ENCODE measurements at regions not wholly inside any gene's neighbourhood (a gene's known extent, or its start where the extent isn't known, plus 50 kb on each side); places are given as distances from the start of the nearest gene placed in this dataset.

GRCh38 chr1:168932539-168932938 is 174.0 kb upstream of the ATP1B1 start:
- DNase-seq (ENCODE audit: low read depth), result no peak
- H3K4me3 ChIP-seq (ENCODE audit: low read depth, low read length), result no peak overlapping the region
- no peak for TF ChIP-seq CTCF (IDR thresholded peaks at IDR 0.05; ENCODE audit: low read depth, low read length, missing control alignments)

GRCh38 chr1:168933141-168933805 is 173.2 kb upstream of the ATP1B1 start:
- DNase-seq (ENCODE audit: low read depth), result no peak
- TF ChIP-seq CTCF (IDR thresholded peaks at IDR 0.05; ENCODE audit: low read depth, low read length, missing control alignments), result no peak
- no peak overlapping the region for H3K4me3 ChIP-seq (ENCODE audit: low read depth, low read length)

GRCh38 chr1:168939110-168939946 is 167.2 kb upstream of the ATP1B1 start:
- no peak for TF ChIP-seq CTCF (IDR thresholded peaks at IDR 0.05; ENCODE audit: low read depth, low read length, missing control alignments)
- DNase-seq (ENCODE audit: low read depth), result no peak
- no peak overlapping the region for H3K4me3 ChIP-seq (ENCODE audit: low read depth, low read length)

GRCh38 chr1:168939947-168940223 is 166.6 kb upstream of the ATP1B1 start:
- no peak for TF ChIP-seq CTCF (IDR thresholded peaks at IDR 0.05; ENCODE audit: low read depth, low read length, missing control alignments)
- DNase-seq (ENCODE audit: low read depth), result no peak
- H3K4me3 ChIP-seq (ENCODE audit: low read depth, low read length), result no peak overlapping the region

GRCh38 chr1:168941640-168942039 is 164.8 kb upstream of the ATP1B1 start:
- no peak for TF ChIP-seq CTCF (IDR thresholded peaks at IDR 0.05; ENCODE audit: low read depth, low read length, missing control alignments)
- H3K4me3 ChIP-seq (ENCODE audit: low read depth, low read length), result no peak overlapping the region
- DNase-seq (ENCODE audit: low read depth), result no peak

- no peak for DNase-seq (ENCODE audit: low read depth)
- TF ChIP-seq CTCF (IDR thresholded peaks at IDR 0.05; ENCODE audit: low read depth, low read length, missing control alignments), result no peak
- no peak overlapping the region for H3K4me3 ChIP-seq (ENCODE audit: low read depth, low read length)
Observed at GRCh38 chr1:168942165-168942564, 164.3 kb upstream of the ATP1B1 start.

- H3K4me3 ChIP-seq (ENCODE audit: low read depth, low read length), result no peak overlapping the region
- no peak for TF ChIP-seq CTCF (IDR thresholded peaks at IDR 0.05; ENCODE audit: low read depth, low read length, missing control alignments)
- no peak for DNase-seq (ENCODE audit: low read depth)
Observed at GRCh38 chr1:168945870-168946269, 160.6 kb upstream of the ATP1B1 start.

Data from GM12864 (cell line).